NCI-H2029 treated with DMSO at 0.1 percent for 48 hours (cell line): ENCODE measurements at regions not wholly inside any gene's neighbourhood (a gene's known extent, or its start where the extent isn't known, plus 50 kb on each side); places are given as distances from the start of the nearest gene placed in this dataset.
A peak's percentile ranks its signal among the peaks of the same experiment; 100 is the strongest.

ENCODE experiments used
- DNase-seq: peaks from one replicate; lab custom pipeline; 2025; lab: John Stamatoyannopoulos, UW

DNA sequence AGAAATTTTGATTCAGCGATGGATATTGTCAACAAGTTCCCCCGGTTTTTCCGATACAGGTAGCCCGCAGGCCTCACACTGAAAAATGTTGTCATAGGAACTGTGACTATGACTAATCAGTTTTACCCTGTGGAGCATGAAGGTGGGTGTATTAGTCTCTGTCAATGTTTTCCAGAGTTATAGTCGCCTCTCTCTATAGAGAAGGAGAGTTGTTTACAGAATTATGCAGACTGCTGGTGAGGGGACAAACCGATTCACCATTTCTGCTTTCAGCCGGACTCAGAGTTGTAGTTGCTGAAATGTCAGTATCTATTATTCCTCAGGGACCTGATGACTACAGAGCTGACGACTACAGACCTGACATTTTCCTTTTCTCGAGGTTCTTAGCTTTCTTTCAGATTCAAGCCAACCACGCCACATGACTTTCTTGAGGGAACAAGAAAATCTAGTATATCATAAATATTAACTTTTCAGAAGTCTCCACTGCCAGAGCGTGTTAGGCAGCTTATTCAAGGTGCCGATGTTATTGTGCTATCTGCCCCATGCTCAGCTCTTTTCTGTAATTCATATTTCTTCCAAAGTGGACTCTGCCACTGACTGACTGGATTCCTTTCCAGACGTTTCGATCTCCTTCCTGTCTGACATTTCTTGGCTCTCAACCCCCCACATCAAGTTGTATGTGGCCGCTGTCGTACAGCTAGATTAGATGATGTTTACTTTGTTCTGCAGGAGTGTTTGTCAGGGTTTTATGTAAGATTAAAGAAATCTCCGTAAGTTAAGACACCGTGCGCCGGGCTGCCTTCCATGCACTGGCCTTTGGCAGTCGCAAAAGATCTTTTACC, 178.1 kb downstream of the FGF1 start:
- DNase-seq, result no peak

- DNase-seq, result no peak
These were observed 179.1 kb downstream of the FGF1 start for GRCh38 chr5:142506756-142507155.

DNA sequence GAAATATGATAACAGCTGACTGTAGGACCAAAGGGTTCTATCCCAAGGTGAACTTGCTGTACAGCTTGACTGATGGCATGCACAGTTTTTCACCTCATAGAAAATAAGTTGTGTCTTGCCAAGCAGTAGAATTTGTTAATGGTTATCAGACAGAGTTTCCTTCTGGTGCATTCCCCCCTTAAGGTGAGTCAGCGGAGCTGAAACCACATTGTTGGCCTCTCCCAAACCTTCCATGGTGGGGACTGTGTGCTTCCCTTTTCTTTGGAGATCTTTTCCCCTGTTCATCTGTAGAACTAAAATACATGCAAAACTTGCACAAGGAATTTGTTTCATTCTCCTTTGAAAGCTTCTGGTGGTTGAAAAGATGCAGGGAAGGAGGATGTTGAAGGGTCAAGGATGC, 179.8 kb downstream of the FGF1 start:
- no peak for DNase-seq

- DNase-seq, result no peak
These were observed 177.1 kb upstream of the SPRY4 start for GRCh38 chr5:142501890-142502289.

GRCh38 chr5:142500227-142500905, 175.5 kb upstream of the SPRY4 start:
- DNase-seq, result peak; percentile 5

GRCh38 chr5:142499591-142500226, 174.9 kb upstream of the SPRY4 start:
- peak; percentile 87 for DNase-seq

- no peak for DNase-seq
These were observed 173.5 kb upstream of the SPRY4 start for GRCh38 chr5:142498298-142498697.

- DNase-seq, result no peak
These were observed 170.7 kb upstream of the SPRY4 start for GRCh38 chr5:142495531-142495930.

DNA sequence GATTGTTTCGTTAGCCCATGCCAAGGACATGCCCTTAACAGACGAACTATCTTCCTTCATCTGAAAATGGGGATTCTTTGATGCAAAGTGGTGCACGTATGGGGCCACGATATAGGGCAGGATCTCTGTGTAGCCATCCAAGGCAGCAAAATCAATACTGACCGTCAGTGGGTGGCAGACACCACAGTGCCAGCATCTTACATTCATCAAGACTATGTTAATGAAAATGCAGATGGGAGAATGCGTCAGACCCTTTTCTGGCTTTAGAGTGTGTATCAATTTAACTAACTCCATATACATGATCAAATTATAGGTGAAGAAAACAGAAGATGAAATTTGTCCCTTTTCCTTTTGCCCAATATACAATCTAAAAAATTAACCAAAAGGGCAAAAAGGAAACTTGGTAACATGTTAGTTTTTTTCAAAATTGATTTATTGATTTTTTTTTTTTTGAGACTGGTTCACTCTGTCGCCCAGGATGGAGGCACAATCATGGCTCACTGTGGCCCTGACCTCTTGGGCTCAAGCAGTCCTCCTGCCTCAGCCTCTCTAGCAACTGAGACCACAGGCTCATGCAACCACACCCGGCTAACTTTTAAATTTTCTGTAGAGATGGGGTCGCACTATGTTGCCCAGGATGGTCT, 169.2 kb upstream of the SPRY4 start:
- no peak for DNase-seq

DNA sequence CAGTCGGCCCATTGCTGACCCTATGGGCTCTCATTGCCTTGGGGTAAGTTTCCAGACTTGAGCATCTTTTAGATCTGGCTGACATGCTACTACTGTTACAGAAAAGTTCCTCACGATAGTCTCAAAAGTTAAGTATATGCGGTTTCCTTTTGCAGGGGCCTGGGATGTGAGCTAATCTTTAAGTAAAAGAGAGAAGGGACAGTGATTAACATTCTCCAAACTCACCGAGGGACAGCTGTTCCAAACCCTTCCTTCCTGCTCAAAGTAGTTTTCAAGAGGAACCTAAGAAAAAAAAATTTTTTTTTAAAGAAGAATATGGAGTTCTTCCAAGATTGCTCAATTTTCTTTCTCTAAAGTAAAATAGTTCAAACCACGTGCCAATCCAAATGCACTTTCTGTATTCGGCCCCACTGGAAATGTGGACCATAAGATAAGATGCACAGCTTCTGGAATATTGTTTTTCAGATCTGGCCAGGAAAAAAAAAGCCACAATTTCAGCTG, 168.0 kb upstream of the SPRY4 start:
- no peak for DNase-seq

- DNase-seq, result no peak
These were observed 166.9 kb upstream of the SPRY4 start for GRCh38 chr5:142491679-142492078.

GRCh38 chr5:142491270-142491669, 166.4 kb upstream of the SPRY4 start:
- no peak for DNase-seq

- DNase-seq, result no peak
These were observed 161.8 kb upstream of the SPRY4 start for GRCh38 chr5:142486581-142486980.

- no peak for DNase-seq
These were observed 161.2 kb upstream of the SPRY4 start for GRCh38 chr5:142486020-142486419.

- no peak for DNase-seq
These were observed 160.1 kb upstream of the SPRY4 start for GRCh38 chr5:142484821-142485387.

- DNase-seq, result no peak
These were observed 157.4 kb upstream of the SPRY4 start for GRCh38 chr5:142482207-142482606.

DNA sequence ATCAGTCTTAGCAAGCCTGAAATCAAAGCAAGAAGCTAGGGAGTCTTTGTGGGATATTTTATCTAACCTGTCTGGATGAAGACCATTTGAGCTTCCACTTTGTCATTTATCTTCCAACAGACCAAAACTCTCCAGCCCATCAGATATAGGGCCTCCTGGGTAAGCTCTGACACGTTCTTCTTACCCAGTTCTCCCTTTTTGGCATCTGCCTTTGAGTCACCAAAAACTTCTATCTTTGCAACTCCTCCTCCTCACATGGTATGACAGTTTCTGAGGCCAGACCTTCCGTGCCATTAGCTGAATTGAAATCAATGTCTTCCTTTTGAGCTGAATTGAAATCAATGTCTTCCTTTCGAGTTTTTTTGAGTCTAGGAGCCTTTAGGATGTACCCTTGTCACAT, 156.6 kb upstream of the SPRY4 start:
- no peak for DNase-seq

DNA sequence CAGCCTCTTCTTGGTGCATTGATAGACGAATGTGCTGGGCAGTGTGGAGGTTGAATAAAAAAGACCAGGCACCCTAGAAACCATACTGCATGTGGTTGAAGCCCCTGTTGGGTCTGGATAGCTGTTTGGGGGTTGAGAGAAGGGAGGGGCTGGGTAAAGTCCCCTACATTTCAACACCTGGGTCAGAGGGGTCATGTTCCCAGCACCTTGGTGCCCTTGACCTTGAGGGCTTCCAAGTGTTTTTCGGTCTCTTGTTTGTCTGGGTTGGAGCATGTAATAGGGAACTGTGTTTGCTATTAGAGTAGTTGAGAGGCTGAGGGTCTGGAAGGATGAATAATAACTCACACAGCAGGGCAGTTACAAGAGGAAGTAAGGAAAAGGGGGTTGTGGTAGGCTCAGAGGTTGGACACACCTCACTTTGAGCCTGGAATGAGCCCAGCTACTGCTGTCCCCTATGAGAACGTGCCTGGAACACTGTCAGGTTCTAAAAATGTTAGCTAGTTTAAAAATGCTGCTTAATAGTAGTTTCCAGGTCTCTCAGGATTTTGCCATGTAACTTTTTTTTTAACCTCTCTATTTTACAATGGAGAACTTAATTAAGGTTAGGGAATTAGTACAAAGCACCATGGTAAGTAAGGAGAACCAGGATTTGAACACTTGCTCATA, 155.2 kb upstream of the SPRY4 start:
- DNase-seq, result no peak

DNA sequence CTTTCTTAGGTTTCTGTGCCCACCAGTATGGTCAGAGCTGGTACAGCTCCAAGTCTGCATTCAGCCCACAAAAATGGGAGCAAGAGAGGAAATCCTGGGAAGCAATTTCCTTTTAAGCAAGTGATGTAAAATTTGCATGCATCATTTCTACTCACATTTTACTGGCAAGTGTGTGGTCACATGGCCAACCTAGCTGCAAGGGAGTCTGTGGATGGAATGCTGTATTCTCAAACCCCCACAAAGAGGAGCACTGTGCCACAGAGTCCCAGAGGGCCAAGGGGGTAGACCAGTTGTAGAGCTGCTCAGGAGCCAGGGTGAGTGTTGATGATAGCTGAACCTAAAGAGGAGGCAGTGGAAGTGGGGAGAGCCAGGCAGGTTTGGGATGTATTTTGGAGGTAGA, 154.3 kb upstream of the SPRY4 start:
- DNase-seq, result no peak

- DNase-seq, result no peak
These were observed 153.3 kb upstream of the SPRY4 start for GRCh38 chr5:142478113-142478512.

GRCh38 chr5:142475102-142475513, 150.3 kb upstream of the SPRY4 start:
- no peak for DNase-seq
